ENCODE measurements at regions not wholly inside any gene's neighbourhood (a gene's known extent, or its start where the extent isn't known, plus 50 kb on each side); places are given as distances from the start of the nearest gene placed in this dataset.

DNA sequence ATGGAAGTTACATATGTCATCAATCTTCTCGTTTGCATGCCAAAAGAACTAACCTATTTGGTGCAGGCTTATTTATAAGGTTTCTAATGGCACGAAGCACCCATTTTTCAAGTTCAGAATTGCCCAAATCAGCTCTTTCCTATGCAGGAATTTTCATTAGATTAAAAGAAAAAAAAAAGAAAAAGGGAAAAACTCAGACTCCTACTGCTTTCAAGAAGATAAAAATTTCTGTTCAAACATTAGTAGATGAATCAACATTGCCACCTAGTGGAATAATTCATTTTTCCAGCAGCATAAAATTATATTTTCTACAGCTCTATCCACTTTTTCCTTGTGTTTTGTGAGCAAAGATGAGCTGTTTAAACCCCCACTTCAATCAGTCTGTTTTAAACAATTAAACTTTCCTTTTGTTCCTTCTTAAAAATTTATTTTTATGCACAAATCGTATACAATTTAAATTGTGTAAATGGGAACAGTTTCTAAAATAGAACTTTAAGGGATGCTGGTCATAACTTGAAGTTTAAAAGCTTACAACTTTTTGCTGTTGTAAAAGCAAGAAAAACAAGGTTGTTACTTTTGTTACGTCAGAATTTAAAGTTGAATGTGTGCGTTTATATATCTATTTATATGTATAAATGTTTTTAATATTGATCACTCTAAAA lies 309.9 kb downstream of the ARAP2 start:
- TF ChIP-seq GATA3 (IDR thresholded peaks at IDR 0.05; ENCODE audit: low read depth, low read length) (no peak), GATA2 (IDR thresholded peaks at IDR 0.05; ENCODE audit: low read depth, low read length) (no peak)

All from SH-SY5Y (cell line).